IPS-20b (cell line): ENCODE measurements at regions not wholly inside any gene's neighbourhood (a gene's known extent, or its start where the extent isn't known, plus 50 kb on each side); places are given as distances from the start of the nearest gene placed in this dataset.
"Not testable (repeated sequence)": the region's sequence is repeated elsewhere in the genome, so short reads cannot be mapped to it uniquely, and the experiment has no call there.

Source experiments
- H3K27ac ChIP-seq: one replicate; pipeline ENCODE4 v1.5.1; 2013; ENCODE audit warnings: low read length
- H3K27me3 ChIP-seq: 2 replicates; pipeline ENCODE4 v1.6.1; 2013; ENCODE audit warnings: mild to moderate bottlenecking, low read length, inconsistent platforms; ENCODE audit not compliant: insufficient read depth
- H3K36me3 ChIP-seq: 2 replicates; pipeline ENCODE4 v1.6.1; 2013; ENCODE audit warnings: low read depth, mild to moderate bottlenecking, inconsistent platforms, low read length, moderate library complexity; ENCODE audit not compliant: insufficient read depth
- H3K4me1 ChIP-seq: 2 replicates; pipeline ENCODE4 v1.6.1; 2013; ENCODE audit warnings: mild to moderate bottlenecking, control low read depth, inconsistent platforms, low read length, moderate library complexity; ENCODE audit not compliant: insufficient read depth
- H3K4me3 ChIP-seq: 2 replicates; pipeline ENCODE4 v1.5.1; 2013; ENCODE audit warnings: mild to moderate bottlenecking, low read length, inconsistent platforms
- H3K9ac ChIP-seq: 2 replicates; pipeline ENCODE4 v1.6.1; 2013; ENCODE audit warnings: low read depth, mild to moderate bottlenecking, inconsistent platforms, low read length, moderate library complexity
- H3K9me3 ChIP-seq: 2 replicates; pipeline ENCODE4 v1.6.1; 2013; ENCODE audit warnings: mild to moderate bottlenecking, low read depth, low read length, inconsistent platforms; ENCODE audit not compliant: insufficient read depth

DNA sequence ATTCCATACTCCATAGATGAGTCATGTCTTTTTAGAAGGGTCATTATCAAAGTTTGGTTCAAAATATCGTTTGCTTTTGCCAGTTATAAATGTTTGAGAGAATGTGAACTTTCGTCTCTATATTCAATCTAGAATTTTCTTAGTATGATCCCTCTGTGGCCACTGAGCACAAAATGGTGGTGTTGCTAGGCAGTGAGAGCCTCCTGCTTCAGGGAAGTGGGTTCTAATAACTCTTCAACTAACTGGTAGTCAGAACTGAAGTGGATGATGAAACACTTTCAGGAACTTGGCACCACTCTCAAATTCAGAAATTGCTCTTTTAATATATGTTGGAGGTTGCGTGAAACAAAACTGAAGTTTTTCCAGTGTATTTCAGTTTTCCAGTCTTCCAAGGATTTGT lies 125.0 kb upstream of the DOK5 start:
- H3K36me3 ChIP-seq, result no peaks in the 10 kb centered on the region
- no peak overlapping the region for H3K9ac ChIP-seq
- peaks cover 18% of the 10 kb centered on the region for H3K4me1 ChIP-seq
- H3K4me3 ChIP-seq, result no peak overlapping the region
- no peak overlapping the region for H3K27ac ChIP-seq
- no peaks in the 10 kb centered on the region for H3K9me3 ChIP-seq
- no peaks in the 10 kb centered on the region for H3K27me3 ChIP-seq

DNA sequence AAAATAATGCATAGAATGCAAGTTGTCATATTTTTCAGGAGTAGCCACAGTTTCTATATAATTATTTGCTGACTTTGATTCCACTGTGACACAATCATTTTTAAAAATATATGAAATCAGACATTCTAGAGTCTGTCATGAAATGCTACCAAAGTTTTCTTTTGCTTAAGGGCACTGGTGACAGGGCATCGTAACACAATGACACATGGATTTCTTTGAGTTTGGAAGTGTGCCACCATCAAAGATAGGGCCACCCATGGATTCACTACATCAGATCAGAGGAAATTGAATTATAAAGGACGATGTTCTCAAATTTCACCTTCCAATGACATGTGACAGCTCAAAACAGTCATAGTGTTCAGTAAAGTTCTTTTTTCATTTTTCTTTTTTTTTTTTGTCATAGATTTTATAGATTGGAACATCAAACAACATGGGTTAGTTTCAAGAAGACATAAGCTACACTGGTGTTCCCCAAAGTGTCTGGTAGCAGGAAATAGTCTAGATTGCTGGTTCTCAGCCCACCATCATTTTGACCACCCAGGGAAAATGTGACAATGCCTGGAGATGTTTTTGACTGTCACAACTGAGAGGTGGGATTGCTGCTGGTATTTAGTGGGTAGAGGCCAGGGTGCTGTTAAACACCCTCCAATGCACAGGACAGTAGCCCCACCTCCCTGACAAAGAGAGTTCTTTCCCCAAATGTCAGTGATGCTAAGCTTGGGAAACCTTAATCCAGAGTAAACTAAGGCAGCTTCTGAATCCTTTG lies 123.8 kb upstream of the DOK5 start:
- Histone ChIP-seq H3K9ac (no peak overlapping the region), H3K9me3 (no peaks in the 10 kb centered on the region), H3K36me3 (no peaks in the 10 kb centered on the region), H3K4me1 (peaks cover 7% of the 10 kb centered on the region), H3K4me3 (no peak overlapping the region), H3K27me3 (no peaks in the 10 kb centered on the region), H3K27ac (no peak overlapping the region)

DNA sequence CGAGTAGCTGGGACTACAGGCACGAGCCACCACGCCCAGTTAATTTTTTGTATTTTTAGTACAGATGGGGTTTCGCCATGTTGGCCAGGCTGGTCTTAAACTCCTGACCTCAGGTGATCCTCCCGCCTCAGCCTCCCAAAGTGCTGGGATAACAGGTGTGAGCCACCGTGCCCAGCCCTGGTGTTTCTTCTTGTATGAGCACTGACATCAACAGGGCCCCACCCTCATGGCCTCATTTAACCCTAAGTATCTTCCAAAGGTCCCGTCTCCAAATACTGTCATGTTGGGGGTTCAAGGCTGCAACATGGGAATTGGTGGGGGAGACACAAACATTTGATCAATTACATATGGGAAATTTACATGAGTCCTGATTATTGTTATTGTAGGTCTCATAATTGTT lies 122.9 kb upstream of the DOK5 start:
- not testable (repeated sequence) for H3K4me3 ChIP-seq

DNA sequence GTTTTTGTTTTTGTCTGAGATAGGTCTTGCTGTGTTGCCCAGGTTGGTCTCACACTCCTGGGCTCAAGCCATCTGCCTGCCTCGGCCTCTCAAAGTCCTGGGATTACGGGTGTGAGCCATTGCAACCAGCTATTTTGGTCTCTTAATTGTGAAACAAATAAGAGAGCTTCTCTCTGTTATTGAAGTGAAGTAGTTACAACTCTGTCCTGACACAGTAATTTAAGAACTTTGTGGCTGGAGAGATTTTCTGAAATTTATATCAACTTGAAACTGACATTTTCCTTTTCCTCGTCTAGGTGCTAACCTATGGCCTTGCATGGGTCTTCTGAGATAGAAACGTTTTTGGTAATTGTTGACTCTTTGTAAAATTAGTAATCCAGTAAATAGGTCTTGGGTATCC lies 122.1 kb upstream of the DOK5 start:
- Histone ChIP-seq H3K9me3 (no peaks in the 10 kb centered on the region), H3K4me3 (no peak overlapping the region), H3K27ac (no peak overlapping the region), H3K9ac (no peak overlapping the region), H3K4me1 (no peaks in the 10 kb centered on the region), H3K36me3 (no peaks in the 10 kb centered on the region), H3K27me3 (no peaks in the 10 kb centered on the region)

More for the DNA sequence above, 122.9 kb upstream of the DOK5 start:
- not testable (repeated sequence) for H3K9me3 ChIP-seq, H3K36me3 ChIP-seq, H3K9ac ChIP-seq, H3K27me3 ChIP-seq, H3K27ac ChIP-seq, H3K4me1 ChIP-seq

DNA sequence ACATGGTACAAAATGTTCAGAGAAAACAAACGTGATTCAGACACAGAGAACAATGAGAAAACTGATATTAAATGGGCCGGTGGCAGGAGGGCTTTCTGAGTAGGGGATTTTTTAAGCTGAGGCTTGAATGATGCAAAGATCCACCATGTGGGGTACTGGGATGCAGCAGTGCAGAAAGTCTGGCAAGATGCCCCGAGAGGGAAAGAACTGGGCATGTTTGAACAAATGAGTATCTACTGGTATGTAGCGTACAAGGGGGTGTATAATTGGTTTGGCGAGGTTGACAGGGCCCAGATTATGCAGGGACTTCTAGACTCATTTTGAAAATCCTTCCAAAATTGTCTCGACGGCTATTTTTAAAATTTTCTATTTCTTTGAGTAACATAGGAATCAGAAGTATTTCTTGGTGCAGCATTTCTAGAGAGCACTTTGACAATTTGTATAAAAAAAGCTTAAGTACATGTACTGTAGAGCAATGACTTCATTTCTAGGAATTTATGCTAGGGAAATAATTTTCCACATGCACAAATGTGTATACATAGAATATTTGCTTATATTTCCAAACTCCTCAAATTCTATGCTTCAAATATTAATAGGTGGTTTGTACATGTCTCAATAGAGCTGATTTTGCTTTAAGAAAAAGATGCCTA lies 119.6 kb upstream of the DOK5 start:
- no peak overlapping the region for H3K4me3 ChIP-seq
- peaks cover 4% of the 10 kb centered on the region; the same call in 1 of the 2 replicates for H3K4me1 ChIP-seq

DNA sequence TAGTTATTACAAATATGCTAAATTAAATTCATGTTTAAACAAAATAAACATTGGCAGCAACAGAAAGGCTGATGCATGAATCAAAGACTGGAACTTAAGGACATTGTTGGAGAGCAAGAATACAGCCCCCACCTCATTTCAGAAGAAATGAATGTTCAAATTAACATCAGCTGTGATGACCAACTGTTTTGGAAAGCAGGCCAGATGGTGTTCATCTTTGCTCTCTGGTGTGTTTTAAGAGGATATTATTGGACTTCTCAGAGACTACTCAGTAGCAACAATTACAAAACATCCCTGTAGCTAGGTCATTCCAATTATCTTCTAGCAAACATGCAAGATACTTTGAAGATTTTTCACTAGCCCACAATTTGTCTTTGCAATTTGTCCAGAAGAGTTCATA lies 118.6 kb upstream of the DOK5 start:
- H3K27me3 ChIP-seq, result no peaks in the 10 kb centered on the region
- no peaks in the 10 kb centered on the region for H3K36me3 ChIP-seq
- H3K4me3 ChIP-seq, result no peak overlapping the region
- no peak overlapping the region for H3K9ac ChIP-seq
- no peaks in the 10 kb centered on the region for H3K9me3 ChIP-seq
- peaks cover 9% of the 10 kb centered on the region; the same call in 1 of the 2 replicates for H3K4me1 ChIP-seq
- no peak overlapping the region for H3K27ac ChIP-seq

More for the DNA sequence above, 119.6 kb upstream of the DOK5 start:
- no peak overlapping the region for H3K9ac ChIP-seq
- H3K27me3 ChIP-seq, result no peaks in the 10 kb centered on the region
- H3K27ac ChIP-seq, result no peak overlapping the region
- no peaks in the 10 kb centered on the region for H3K36me3 ChIP-seq
- H3K9me3 ChIP-seq, result no peaks in the 10 kb centered on the region

DNA sequence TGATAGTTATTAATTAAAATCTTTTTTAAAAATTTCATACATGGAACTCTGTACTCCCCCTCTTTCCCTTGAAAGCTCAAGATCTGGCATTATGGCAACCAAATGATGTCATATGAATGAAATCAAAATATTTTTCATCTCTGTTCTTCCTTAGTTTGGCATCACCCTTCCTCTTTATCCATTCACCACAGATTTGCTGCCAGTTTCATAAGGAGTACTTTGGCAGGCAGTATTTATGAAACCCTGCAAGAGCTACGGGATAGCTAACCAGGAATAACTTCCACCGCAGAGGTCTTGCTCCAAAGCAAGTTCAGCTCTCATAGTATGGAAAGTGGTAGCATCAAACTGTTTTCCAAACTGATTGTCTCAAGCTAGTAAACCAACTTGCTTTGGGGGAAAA lies 113.9 kb upstream of the DOK5 start:
- Histone ChIP-seq H3K4me3 (no peak overlapping the region), H3K9ac (no peak overlapping the region), H3K27ac (no peak overlapping the region), H3K36me3 (no peaks in the 10 kb centered on the region), H3K9me3 (no peaks in the 10 kb centered on the region), H3K4me1 (peaks cover 9% of the 10 kb centered on the region; the same call in 1 of the 2 replicates), H3K27me3 (no peaks in the 10 kb centered on the region)

DNA sequence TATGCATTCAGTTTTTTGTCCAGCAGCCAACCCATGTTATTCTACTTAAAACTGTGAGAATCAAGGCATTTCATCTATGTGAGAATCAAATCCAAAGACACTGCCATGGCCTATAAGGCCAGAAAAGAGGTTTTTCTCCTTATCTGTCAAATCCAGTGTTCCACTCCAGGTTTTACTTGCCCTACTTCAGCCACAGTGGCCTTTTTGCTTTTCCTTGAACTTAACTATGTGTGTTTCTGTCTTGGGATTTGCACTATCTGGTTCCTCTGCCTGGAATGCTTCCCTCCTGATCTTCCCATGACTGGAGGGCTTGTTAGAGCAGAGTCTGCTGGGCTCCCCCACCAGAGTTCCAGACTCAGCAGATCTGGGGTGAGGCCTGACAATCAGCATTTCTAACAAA lies 113.1 kb upstream of the DOK5 start:
- Histone ChIP-seq H3K4me1 (peaks cover 9% of the 10 kb centered on the region), H3K27ac (no peak overlapping the region), H3K9ac (no peak overlapping the region), H3K36me3 (no peaks in the 10 kb centered on the region), H3K9me3 (no peaks in the 10 kb centered on the region), H3K27me3 (no peaks in the 10 kb centered on the region), H3K4me3 (no peak overlapping the region)

DNA sequence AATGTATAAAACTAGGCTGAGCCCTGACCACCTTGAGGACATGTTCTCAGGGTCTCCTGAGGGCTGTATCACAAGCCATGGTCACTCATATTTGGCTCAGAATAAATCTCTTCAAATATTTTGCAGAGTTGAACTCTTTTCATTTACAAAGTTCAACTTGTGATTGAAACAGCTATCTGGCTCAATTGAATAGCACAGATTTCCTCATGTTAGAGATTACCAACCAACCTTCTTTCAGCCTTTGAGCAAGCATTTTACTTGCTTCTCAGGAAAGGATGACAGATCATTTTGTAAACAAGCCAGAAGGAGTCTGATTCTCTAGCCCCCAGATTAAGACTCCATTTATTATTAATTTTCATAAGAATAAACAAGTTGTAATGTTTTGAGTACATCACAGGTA lies 111.0 kb upstream of the DOK5 start:
- H3K27ac ChIP-seq, result no peak overlapping the region
- H3K4me1 ChIP-seq, result peaks cover 18% of the 10 kb centered on the region
- no peak overlapping the region for H3K4me3 ChIP-seq
- no peaks in the 10 kb centered on the region for H3K9me3 ChIP-seq
- no peaks in the 10 kb centered on the region for H3K27me3 ChIP-seq
- H3K9ac ChIP-seq, result no peak overlapping the region
- no peaks in the 10 kb centered on the region for H3K36me3 ChIP-seq

DNA sequence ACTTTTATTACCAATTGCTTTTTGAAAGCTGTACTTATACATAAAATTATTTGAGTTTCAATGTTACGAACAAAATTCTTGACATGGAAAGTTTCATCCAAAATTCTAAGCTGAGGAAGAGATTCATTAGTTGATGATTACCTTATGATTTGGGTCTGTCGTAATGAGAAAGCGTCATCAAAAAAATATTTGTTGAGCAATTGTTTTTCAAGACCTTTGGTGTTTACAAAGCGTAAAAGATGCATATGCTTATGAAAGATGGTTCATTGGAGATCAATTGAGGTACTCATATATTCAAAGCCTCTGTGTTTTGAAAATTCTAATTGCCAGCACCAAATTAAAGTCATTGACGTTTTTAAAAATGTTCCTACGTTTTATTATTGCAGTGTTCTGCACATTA lies 110.5 kb upstream of the DOK5 start:
- no peak overlapping the region for H3K4me3 ChIP-seq
- no peaks in the 10 kb centered on the region for H3K36me3 ChIP-seq
- H3K27ac ChIP-seq, result no peak overlapping the region
- H3K27me3 ChIP-seq, result no peaks in the 10 kb centered on the region
- no peak overlapping the region for H3K9ac ChIP-seq
- H3K9me3 ChIP-seq, result no peaks in the 10 kb centered on the region
- peaks cover 18% of the 10 kb centered on the region for H3K4me1 ChIP-seq

DNA sequence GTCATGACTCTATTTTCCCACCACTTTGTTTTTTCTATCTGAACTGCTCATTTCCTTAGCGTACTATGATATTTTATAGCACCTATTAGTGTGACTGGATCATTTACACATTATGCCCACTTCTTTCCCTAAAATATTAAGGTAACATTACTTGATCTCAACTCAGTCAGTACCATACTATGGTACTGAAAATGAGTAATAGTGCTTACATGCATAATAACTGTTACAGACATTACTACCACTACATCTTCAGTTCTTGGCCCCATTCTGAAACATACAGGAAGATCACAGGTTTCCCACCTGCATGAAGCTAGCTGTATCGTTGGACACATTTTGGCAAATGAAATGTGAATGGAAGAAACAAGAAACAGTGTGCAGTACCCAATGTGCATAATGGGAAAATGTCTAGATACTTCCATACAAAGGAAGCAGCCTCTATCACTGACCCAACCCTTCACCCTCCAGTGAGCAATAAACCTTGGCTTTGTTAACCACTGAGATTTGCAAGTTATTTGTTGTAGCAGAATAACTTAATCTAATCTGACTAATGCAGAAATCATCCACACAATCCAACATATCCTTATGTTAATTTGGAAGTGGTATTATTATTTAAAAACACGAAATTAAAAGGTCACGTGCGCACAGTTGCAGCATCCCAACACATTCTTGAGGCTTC lies 108.6 kb upstream of the DOK5 start:
- Histone ChIP-seq H3K36me3 (no peaks in the 10 kb centered on the region), H3K9me3 (no peaks in the 10 kb centered on the region), H3K4me3 (no peak overlapping the region), H3K27ac (no peak overlapping the region), H3K27me3 (no peaks in the 10 kb centered on the region), H3K9ac (no peak overlapping the region), H3K4me1 (peaks cover 9% of the 10 kb centered on the region)

DNA sequence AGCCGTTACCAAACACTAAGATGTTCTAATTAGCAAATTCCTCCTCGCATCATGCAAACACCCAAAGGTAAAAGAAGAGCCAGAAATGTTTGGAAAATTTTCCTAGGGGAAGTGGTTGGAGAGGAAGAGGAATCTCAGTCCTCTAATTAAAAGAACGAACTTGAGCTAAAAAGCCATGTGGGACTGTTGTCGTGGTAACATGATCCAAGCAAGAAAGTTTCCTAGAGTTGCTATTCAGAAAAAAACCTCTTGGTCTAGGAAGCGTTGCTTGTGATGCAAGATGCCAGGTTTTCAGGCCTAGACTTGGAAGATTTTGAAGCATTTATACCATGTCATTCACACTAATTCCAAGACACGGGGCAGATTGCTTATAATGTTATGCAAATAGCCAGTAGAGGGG lies 106.8 kb upstream of the DOK5 start:
- Histone ChIP-seq H3K9me3 (no peaks in the 10 kb centered on the region), H3K27me3 (no peaks in the 10 kb centered on the region), H3K27ac (no peak overlapping the region), H3K4me3 (no peak overlapping the region), H3K4me1 (peaks cover 9% of the 10 kb centered on the region), H3K9ac (no peak overlapping the region), H3K36me3 (no peaks in the 10 kb centered on the region)
